IMR-90 (cell line): ENCODE measurements at regions not wholly inside any gene's neighbourhood (a gene's known extent, or its start where the extent isn't known, plus 50 kb on each side); places are given as distances from the start of the nearest gene placed in this dataset.

Source experiments
- ATAC-seq: fragments of 200-7000 bp; cut with Tn5 transposase; 2 replicates; pipeline ENCODE4 v1.9.1; 2020; ENCODE audit warnings: low read depth, mild to moderate bottlenecking, moderate library complexity
- BruUV-seq: library from RNA; stranded (reverse); fragments of 400-500 nt; replicated peaks from 2 replicates; lab custom pipeline; 2021; lab: Mats Ljungman, UMichigan
- CTCF ChIA-PET: fragments of 300-600 bp; formaldehyde crosslinking; extraction: SDS; loops from one replicate; lab custom pipeline; 2021; ENCODE audit warnings: antibody characterized with exemption; lab: Yijun Ruan, JAX
- POLR2A ChIA-PET: fragments of 300-600 bp; sonication (Branson Sonifier 250); formaldehyde crosslinking; loops from one replicate; lab custom pipeline; 2022; ENCODE audit warnings: antibody characterized with exemption; ENCODE audit not compliant: unreplicated experiment; lab: Charles Lee
- DNase-seq: peaks from one replicate; pipeline ENCODE4 v3.0.0; 2013
- H2AFZ ChIP-seq: replicated peaks from 2 replicates; pipeline ENCODE3; 2013; ENCODE audit warnings: low read length, mild to moderate bottlenecking; ENCODE audit not compliant: poor library complexity
- H2AK5ac ChIP-seq: 2 replicates; pipeline ENCODE4 v1.6.1; 2013; ENCODE audit warnings: low read depth, low read length, inconsistent platforms
- H2AK9ac ChIP-seq: replicated peaks from 2 replicates; pipeline ENCODE3; 2013; ENCODE audit warnings: mild to moderate bottlenecking, low read depth, low read length, moderate library complexity; ENCODE audit not compliant: poor library complexity
- H2BK120ac ChIP-seq: 2 replicates; pipeline ENCODE4 v1.6.1; 2013; ENCODE audit warnings: low read depth, low read length, inconsistent platforms
- H2BK15ac ChIP-seq: 3 replicates; pipeline ENCODE4 v1.6.1; 2013; ENCODE audit warnings: low read depth, low read length, inconsistent platforms
- H2BK20ac ChIP-seq: 2 replicates; pipeline ENCODE4 v1.6.1; 2013; ENCODE audit warnings: low read depth, mild to moderate bottlenecking, inconsistent platforms, low read length, moderate library complexity
- H2BK5ac ChIP-seq: 2 replicates; pipeline ENCODE4 v1.6.1; 2013; ENCODE audit warnings: mild to moderate bottlenecking, low read depth, low read length, inconsistent platforms; ENCODE audit not compliant: poor library complexity, severe bottlenecking
- H3K14ac ChIP-seq: replicated peaks from 2 replicates; pipeline ENCODE4 v1.6.1; 2013; ENCODE audit warnings: low read depth, low read length, inconsistent platforms
- H3K18ac ChIP-seq: 2 replicates; pipeline ENCODE4 v1.6.1; 2013; ENCODE audit warnings: low read depth, low read length, control low read depth
- H3K23ac ChIP-seq: 2 replicates; pipeline ENCODE4 v1.6.1; 2013; ENCODE audit warnings: low read depth, low read length, inconsistent platforms
- H3K27ac ChIP-seq: 2 replicates; pipeline ENCODE4 v1.5.1; 2013; ENCODE audit warnings: mild to moderate bottlenecking, control low read depth, low read length; ENCODE audit not compliant: insufficient read depth
- H3K27me3 ChIP-seq: 2 replicates; pipeline ENCODE4 v1.6.1; 2013; ENCODE audit warnings: low read length; ENCODE audit not compliant: control insufficient read depth, insufficient read depth
- H3K36me3 ChIP-seq: 2 replicates; pipeline ENCODE4 v1.6.1; 2013; ENCODE audit warnings: low read length, mixed read lengths; ENCODE audit not compliant: control insufficient read depth, insufficient read depth
- H3K4ac ChIP-seq: 2 replicates; pipeline ENCODE4 v1.6.1; 2013; ENCODE audit warnings: low read depth, low read length, inconsistent platforms
- H3K4me1 ChIP-seq: 2 replicates; pipeline ENCODE4 v1.6.1; 2013; ENCODE audit warnings: low read length, mixed read lengths; ENCODE audit not compliant: control insufficient read depth, insufficient read depth
- H3K4me2 ChIP-seq: 2 replicates; pipeline ENCODE4 v1.6.1; 2013; ENCODE audit warnings: low read depth, mild to moderate bottlenecking, control low read depth, low read length, moderate library complexity
- H3K4me3 ChIP-seq: 2 replicates; pipeline ENCODE4 v1.5.1; 2013; ENCODE audit warnings: low read depth, mild to moderate bottlenecking, control low read depth, low read length, moderate library complexity; ENCODE audit not compliant: insufficient read depth
- H3K56ac ChIP-seq: 2 replicates; pipeline ENCODE4 v1.6.1; 2013; ENCODE audit warnings: low read length, inconsistent platforms; ENCODE audit not compliant: insufficient read depth; ENCODE audit errors: extremely low read depth
- H3K79me1 ChIP-seq, 2 experiments: 2 replicates each; pipeline ENCODE4 v1.6.1; 2013; ENCODE audit warnings: low read length in 2 of 2, inconsistent platforms in 1 of 2, low read depth in 1 of 2
- H3K9ac ChIP-seq: 2 replicates; pipeline ENCODE4 v1.6.1; 2013; ENCODE audit warnings: low read depth, low read length, control low read depth
- H3K9me1 ChIP-seq: 2 replicates; pipeline ENCODE4 v1.6.1; 2013; ENCODE audit warnings: low read length, inconsistent platforms; ENCODE audit not compliant: insufficient read depth
- H3K9me3 ChIP-seq: 2 replicates; pipeline ENCODE4 v1.6.1; 2013; ENCODE audit warnings: low read length; ENCODE audit not compliant: control insufficient read depth, insufficient read depth
- H4K20me1 ChIP-seq: 2 replicates; pipeline ENCODE4 v1.6.1; 2013; ENCODE audit warnings: low read length, inconsistent platforms; ENCODE audit not compliant: insufficient read depth
- H4K5ac ChIP-seq: 2 replicates; pipeline ENCODE4 v1.6.1; 2013; ENCODE audit warnings: mild to moderate bottlenecking, low read depth, low read length, control low read depth
- H4K8ac ChIP-seq, 2 experiments: 2 replicates each; pipeline ENCODE4 v1.6.1; 2013; ENCODE audit warnings: low read depth in 2 of 2, low read length in 2 of 2, control low read depth in 1 of 2, inconsistent platforms in 1 of 2
- H4K91ac ChIP-seq: 2 replicates; pipeline ENCODE4 v1.6.1; 2013; ENCODE audit warnings: low read depth, low read length, inconsistent platforms; ENCODE audit not compliant: insufficient read depth
- BHLHE40 ChIP-seq: fragments of 150-350 bp; IDR thresholded peaks from 2 replicates; pipeline ENCODE4 v1.6.1; 2016; ENCODE audit warnings: mild to moderate bottlenecking, low read depth, low read length
- CEBPB ChIP-seq: IDR thresholded peaks from 2 replicates; pipeline ENCODE4 v1.6.1; 2012; ENCODE audit warnings: low read depth, low read length, improper control_type of control experiment
- FOS ChIP-seq: fragments of 150-350 bp; IDR thresholded peaks from 2 replicates; pipeline ENCODE4 v1.6.1; 2016; ENCODE audit warnings: low read depth, low read length
- MAFK ChIP-seq: IDR thresholded peaks from 2 replicates; pipeline ENCODE4 v1.6.1; 2012; ENCODE audit warnings: low read depth, low read length, improper control_type of control experiment
- MAZ ChIP-seq: IDR thresholded peaks from 2 replicates; pipeline ENCODE4 v1.6.1; 2012; ENCODE audit warnings: low read depth, mild to moderate bottlenecking, low read length, improper control_type of control experiment, moderate library complexity, borderline replicate concordance
- POLR2A ChIP-seq: IDR thresholded peaks from 2 replicates; pipeline ENCODE4 v1.6.1; 2012; ENCODE audit warnings: mild to moderate bottlenecking, low read depth, low read length
- RCOR1 ChIP-seq: IDR thresholded peaks from 2 replicates; pipeline ENCODE4 v1.6.1; 2012; ENCODE audit warnings: mild to moderate bottlenecking, low read length, improper control_type of control experiment; ENCODE audit not compliant: insufficient replicate concordance
- WGBS, 2 experiments: methylation state at CpG; one replicate each; pipeline versions ENCODE4 v1.1.5 to v1.1.7; 2013; ENCODE audit warnings: missing lambda C conversion rate in 2 of 2; ENCODE audit not compliant: insufficient read length in 1 of 2; ENCODE audit errors: extremely low coverage in 2 of 2; 5-methylcytosine and 5-hydroxymethylcytosine counted together
- dilution Hi-C: fragments of 300-500 bp; cut with HindIII; formaldehyde crosslinking; loops from one replicate; pipeline ENCODE4 v1.14.3; 2018; ENCODE audit warnings: low sequenced_read_pairs; ENCODE audit not compliant: unreplicated experiment
- in situ Hi-C: fragments of 300-500 bp; cut with MboI; formaldehyde crosslinking; loops from 3 replicates; pipeline ENCODE4 v1.14.3; 2019; ENCODE audit warnings: low sequenced_read_pairs, inconsistent platforms, mixed read lengths
- intact Hi-C: fragments of 100-400 bp; cut with micrococcal nuclease; formaldehyde crosslinking; loops from 2 replicates; pipeline ENCODE4 v1.10.0; 2022
- TF ChIP-seq, protein P1 (sequence below): fragments of 150-350 bp; IDR thresholded peaks from 2 replicates; pipeline ENCODE4 v1.6.1; 2017; ENCODE audit warnings: mild to moderate bottlenecking, antibody characterized with exemption, low read length, low read depth
- TF ChIP-seq, protein P2 (sequence below): fragments of 150-350 bp; IDR thresholded peaks from 2 replicates; pipeline ENCODE4 v1.6.1; 2016; ENCODE audit warnings: low read depth, mild to moderate bottlenecking, low read length, moderate library complexity, borderline replicate concordance

DNA sequence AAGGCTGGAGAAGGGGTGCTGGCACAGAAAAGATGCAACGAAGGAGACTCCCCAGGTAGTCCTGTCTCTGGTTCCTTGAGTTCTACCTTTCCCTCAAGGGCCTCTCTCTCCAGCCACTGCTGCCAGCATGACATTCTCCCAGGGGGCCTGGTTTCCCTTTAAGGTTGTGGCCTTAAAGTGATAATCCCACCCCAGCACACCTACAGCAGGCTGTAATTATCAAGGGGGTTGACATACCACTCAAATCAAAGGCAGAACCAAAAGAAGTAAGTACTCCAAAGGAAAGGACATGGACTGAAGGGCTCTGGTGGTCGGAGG, 84.7 kb upstream of the KCNK12 start:
- Histone ChIP-seq H2AK5ac (no peak overlapping the region), H2BK15ac (no peak overlapping the region), H3K36me3 (no peaks in the 10 kb centered on the region), H3K9me1 (no peaks in the 10 kb centered on the region; the same call in 1 of the 2 replicates), H3K14ac (no peak overlapping the region), H3K9me3 (no peaks in the 10 kb centered on the region), H3K27me3 (peaks cover 18% of the 10 kb centered on the region), H3K4me1 (no peaks in the 10 kb centered on the region), H2BK20ac (no peak overlapping the region), H4K5ac (no peak overlapping the region), H4K91ac (no peak overlapping the region), H4K20me1 (no peaks in the 10 kb centered on the region), H3K79me1 (no peaks in the 10 kb centered on the region), H2BK5ac (no peak overlapping the region), H2BK120ac (no peak overlapping the region), H2AFZ (no peak overlapping the region), H3K56ac (no peak overlapping the region), H3K27ac (no peak overlapping the region), H3K23ac (no peak overlapping the region), H3K18ac (no peak overlapping the region), H3K4ac (no peak overlapping the region), H3K4me3 (no peak overlapping the region), H3K4me2 (no peak overlapping the region), H3K9ac (no peak overlapping the region), H2AK9ac (no peak overlapping the region), H4K8ac (no peak overlapping the region)
- dilution Hi-C loops (no loop called here), intact Hi-C loops (no loop called here), in situ Hi-C loops (no loop called here)
- ChIA-PET POLR2A (no interaction called here), CTCF (no interaction called here)
- DNase-seq (no peak), ATAC-seq (no peak)
- no CpG with 5 or more reads among the region's 2 CpGs for WGBS, 2 experiments
- BruUV-seq = no TSS peak
- TF ChIP-seq RCOR1 = no peak
- no peak for TF ChIP-seq BHLHE40
- TF ChIP-seq, protein P1, sequence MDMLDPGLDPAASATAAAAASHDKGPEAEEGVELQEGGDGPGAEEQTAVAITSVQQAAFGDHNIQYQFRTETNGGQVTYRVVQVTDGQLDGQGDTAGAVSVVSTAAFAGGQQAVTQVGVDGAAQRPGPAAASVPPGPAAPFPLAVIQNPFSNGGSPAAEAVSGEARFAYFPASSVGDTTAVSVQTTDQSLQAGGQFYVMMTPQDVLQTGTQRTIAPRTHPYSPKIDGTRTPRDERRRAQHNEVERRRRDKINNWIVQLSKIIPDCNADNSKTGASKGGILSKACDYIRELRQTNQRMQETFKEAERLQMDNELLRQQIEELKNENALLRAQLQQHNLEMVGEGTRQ = no peak
- TF ChIP-seq FOS = no peak
- TF ChIP-seq MAZ = no peak
- no peak for TF ChIP-seq CEBPB
- TF ChIP-seq, protein P2, sequence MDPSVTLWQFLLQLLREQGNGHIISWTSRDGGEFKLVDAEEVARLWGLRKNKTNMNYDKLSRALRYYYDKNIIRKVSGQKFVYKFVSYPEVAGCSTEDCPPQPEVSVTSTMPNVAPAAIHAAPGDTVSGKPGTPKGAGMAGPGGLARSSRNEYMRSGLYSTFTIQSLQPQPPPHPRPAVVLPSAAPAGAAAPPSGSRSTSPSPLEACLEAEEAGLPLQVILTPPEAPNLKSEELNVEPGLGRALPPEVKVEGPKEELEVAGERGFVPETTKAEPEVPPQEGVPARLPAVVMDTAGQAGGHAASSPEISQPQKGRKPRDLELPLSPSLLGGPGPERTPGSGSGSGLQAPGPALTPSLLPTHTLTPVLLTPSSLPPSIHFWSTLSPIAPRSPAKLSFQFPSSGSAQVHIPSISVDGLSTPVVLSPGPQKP = no peak
- no peak for TF ChIP-seq MAFK
- no peak for TF ChIP-seq POLR2A
